ENCODE measurements at regions not wholly inside any gene's neighbourhood (a gene's known extent, or its start where the extent isn't known, plus 50 kb on each side); places are given as distances from the start of the nearest gene placed in this dataset.

GRCh38 chr19:32041681-32042292, 303.6 kb upstream of the ZNF507 start:
- peaks cover 0 to 57% (median 0%) of the 10 kb centered on the region in 4 donors for H3K27me3 ChIP-seq
- H3K36me3 ChIP-seq = no peaks in the 10 kb centered on the region
- intact Hi-C loops (cut with DNase I) = no loop called here
- no peak for DNase-seq
- no peak overlapping the region for H3K27ac ChIP-seq
- WGBS, 2 donors = 6 to 7% methylated on average over 23 of the region's 23 CpGs
- peaks cover 0 to 17% (median 0%) of the 10 kb centered on the region in 3 donors for H3K4me1 ChIP-seq
- H3K9me3 ChIP-seq = no peaks in the 10 kb centered on the region
- H3K4me3 ChIP-seq = peak overlapping the region in 3 of 4 donors; percentile 2 to 51 (median 24)
- TF ChIP-seq POLR2A (IDR thresholded peaks at IDR 0.05) = no peak
- TF ChIP-seq CTCF (IDR thresholded peaks at IDR 0.05) = peak in 5 of 6 experiments; percentile 21 to 58 (median 35)

- TF ChIP-seq CTCF (IDR thresholded peaks at IDR 0.05) = no peak
- peaks cover 0 to 36% (median 0%) of the 10 kb centered on the region in 4 donors for H3K27me3 ChIP-seq
- no peaks in the 10 kb centered on the region for H3K36me3 ChIP-seq
- H3K4me1 ChIP-seq = no peaks in the 10 kb centered on the region
- intact Hi-C loops (cut with DNase I) = no loop called here
- no peak overlapping the region for H3K4me3 ChIP-seq
- 58 to 77% methylated on average over 3 to 4 of the region's 5 CpGs for WGBS, 2 donors
- no peaks in the 10 kb centered on the region for H3K9me3 ChIP-seq
- no peak for DNase-seq
- no peak overlapping the region for H3K27ac ChIP-seq
Observed at GRCh38 chr19:32047788-32048187, 297.6 kb upstream of the ZNF507 start.

- no peak overlapping the region for H3K27ac ChIP-seq
- intact Hi-C loops (cut with DNase I) = no loop called here
- no peaks in the 10 kb centered on the region for H3K9me3 ChIP-seq
- TF ChIP-seq CTCF (IDR thresholded peaks at IDR 0.05) = no peak
- no peak for TF ChIP-seq POLR2A (IDR thresholded peaks at IDR 0.05)
- H3K27me3 ChIP-seq = peaks cover 0 to 3% (median 0%) of the 10 kb centered on the region in 4 donors
- DNase-seq = no peak
- 69 to 73% methylated on average over 3 of the region's 3 CpGs for WGBS, 2 donors
- H3K4me3 ChIP-seq = no peak overlapping the region
- no peaks in the 10 kb centered on the region for H3K36me3 ChIP-seq
- H3K4me1 ChIP-seq = no peaks in the 10 kb centered on the region
Observed at GRCh38 chr19:32053376-32053775, 292.0 kb upstream of the ZNF507 start.

GRCh38 chr19:32053861-32054260, 291.5 kb upstream of the ZNF507 start:
- Histone ChIP-seq H3K27ac (no peak overlapping the region), H3K9me3 (no peaks in the 10 kb centered on the region), H3K4me1 (no peaks in the 10 kb centered on the region), H3K36me3 (no peaks in the 10 kb centered on the region), H3K4me3 (no peak overlapping the region), H3K27me3 (peaks cover 0 to 3% (median 0%) of the 10 kb centered on the region in 4 donors)
- TF ChIP-seq CTCF (IDR thresholded peaks at IDR 0.05) (no peak), POLR2A (IDR thresholded peaks at IDR 0.05) (no peak)
- 63 to 72% methylated on average over 8 to 10 of the region's 10 CpGs for WGBS, 2 donors
- DNase-seq = no peak
- intact Hi-C loops (cut with DNase I) = no loop called here

- TF ChIP-seq CTCF (IDR thresholded peaks at IDR 0.05) (no peak), POLR2A (IDR thresholded peaks at IDR 0.05) (no peak)
- no peak for DNase-seq
- Histone ChIP-seq H3K4me1 (no peaks in the 10 kb centered on the region), H3K27me3 (no peaks in the 10 kb centered on the region), H3K27ac (no peak overlapping the region), H3K9me3 (no peaks in the 10 kb centered on the region), H3K4me3 (no peak overlapping the region), H3K36me3 (no peaks in the 10 kb centered on the region)
- 13 to 79% methylated on average over 1 of the region's 1 CpG for WGBS, 2 donors
- intact Hi-C loops (cut with DNase I) = no loop called here
Observed at GRCh38 chr19:32058131-32058530, 287.3 kb upstream of the ZNF507 start.
